ENCODE measurements at regions not wholly inside any gene's neighbourhood (a gene's known extent, or its start where the extent isn't known, plus 50 kb on each side); places are given as distances from the start of the nearest gene placed in this dataset.
A peak's percentile ranks its signal among the peaks of the same experiment; 100 is the strongest.

DNA sequence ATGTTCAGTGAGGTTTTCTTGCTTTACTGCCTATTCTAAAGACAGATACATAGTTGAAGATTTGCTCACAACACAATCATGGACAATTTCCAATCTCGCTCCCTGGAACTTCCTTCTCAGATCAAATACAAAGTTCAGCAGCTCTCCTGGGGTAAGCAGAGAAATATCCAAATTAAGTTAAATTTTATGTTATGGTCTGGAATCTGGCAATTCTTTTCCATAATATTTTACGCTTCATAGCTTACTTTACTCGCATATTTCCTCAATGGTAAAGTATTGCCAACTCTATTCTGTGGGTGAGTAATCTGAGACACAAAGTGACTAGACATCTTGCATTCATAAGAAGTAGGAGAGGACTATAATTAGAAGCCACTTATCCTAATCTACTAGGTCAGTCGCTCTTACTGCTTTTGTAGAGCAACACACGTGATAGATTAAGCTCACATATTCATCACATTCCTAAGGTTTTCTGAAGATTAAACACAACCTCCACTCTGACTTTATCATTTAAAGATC lies 529.4 kb downstream of the CCDC85A start:
- peak; percentile 95 for DNase-seq

DNA sequence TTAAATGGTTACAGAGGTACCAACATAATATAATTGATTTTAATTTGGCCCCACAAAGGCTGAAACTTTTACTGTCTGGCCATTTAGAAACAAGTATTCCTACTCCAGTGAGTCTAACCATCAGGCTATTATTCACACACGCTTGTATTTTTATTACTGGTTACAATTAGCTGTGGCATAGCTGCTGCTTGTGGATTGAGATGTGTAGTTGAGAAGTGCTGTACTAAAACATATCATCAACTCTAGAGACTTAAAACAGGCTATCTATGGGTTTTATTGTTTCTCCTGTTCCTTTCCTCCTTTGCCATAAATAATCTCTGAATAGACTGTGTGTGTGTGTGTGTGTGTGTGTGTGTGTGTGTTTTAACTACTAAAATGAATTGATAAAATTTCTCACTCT lies 530.2 kb downstream of the CCDC85A start:
- DNase-seq = peak; percentile 51

DNA sequence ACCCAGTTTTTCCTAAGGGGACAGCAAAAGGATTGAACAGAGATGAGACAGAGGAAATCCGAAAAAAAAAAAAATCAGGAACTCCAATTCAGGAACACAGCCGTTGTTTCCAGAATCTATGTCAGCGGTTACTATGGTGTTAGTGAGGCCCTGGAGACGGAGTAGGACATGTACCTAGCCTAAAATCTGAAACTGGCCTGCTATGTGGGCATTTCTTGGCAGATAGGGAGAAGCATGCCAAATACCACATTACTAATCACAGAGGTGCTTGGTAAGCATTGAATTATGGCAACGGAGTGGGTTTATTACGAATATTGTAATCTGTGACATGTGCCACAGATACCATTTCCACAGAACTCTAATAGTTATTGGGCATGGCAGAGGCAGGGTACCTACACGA lies 530.6 kb downstream of the CCDC85A start:
- no peak for DNase-seq

DNA sequence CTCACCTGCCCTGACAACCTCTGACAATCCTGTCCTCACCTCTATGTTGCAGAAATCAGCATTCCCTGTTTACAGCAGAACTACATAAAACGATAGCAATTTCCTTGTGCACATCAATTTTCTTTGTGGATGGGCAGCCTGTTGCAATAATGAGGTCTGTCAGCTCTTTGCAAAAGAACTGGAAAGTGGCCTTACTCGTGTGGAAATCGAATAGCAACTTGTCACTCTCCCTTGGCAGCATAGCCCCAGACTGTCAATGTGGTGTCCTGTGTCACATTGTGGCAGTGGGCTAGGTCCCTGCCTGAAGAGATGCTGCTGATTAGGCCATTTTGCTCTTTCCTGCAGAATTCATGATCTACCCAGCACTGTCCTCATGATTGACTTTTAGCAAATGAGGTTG lies 531.9 kb downstream of the CCDC85A start:
- DNase-seq = no peak

DNA sequence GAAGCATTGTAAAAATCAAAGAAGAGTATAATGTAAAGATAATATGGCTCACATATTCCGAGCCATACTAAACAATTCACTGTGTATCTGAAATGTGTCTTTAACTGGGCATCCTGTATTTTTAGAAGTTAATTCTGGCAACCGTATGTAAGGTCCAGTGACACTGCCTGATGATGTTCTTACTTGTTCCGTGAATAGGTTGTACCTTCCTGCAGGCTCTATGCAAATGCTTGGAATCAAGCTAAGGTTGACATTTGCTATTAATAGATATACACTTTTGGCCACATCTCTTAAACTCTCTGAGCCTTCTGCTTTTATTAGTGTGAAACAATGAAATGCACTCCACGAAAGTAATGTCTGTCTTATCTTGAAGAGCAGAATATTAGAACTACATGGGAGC lies 534.6 kb downstream of the CCDC85A start:
- no peak for DNase-seq

DNA sequence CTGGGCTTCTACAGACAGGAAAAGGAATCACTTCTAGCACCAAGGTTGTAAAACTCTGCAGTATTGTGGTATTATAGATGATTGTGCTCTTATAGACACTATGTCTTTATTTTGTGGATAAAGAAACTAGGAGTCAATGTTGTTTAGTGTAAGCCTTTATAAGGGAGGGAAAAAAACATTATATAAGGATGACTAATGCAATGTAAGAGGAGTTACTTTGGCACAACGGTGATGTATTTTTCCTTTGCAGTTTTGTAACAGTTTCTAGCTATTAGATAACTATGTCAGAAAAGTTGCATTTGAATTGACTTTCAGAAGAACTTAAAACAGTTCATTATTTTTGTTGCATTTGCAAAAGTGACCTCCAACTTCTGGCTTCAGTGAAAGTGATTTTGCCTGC lies 545.4 kb downstream of the CCDC85A start:
- peak; percentile 28 for DNase-seq

DNA sequence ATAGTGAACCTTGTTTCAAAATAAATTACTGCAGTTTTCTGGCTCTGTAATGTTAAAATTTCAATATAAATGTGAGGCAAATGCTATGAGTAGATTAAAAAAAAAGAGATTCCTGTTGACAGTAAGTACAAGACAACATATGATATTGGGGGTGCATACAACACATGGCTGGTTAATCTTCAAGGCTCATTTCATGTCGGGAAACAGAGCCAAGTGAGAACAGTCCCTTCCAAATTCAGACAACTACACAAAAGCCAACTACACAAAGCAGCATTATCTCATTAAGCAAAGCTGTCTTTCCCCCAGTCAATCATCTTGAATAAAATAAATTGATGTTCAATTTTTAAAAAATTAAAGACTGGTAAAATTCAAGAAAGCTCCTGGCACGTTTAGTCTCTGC lies 549.2 kb downstream of the CCDC85A start:
- DNase-seq = no peak

DNA sequence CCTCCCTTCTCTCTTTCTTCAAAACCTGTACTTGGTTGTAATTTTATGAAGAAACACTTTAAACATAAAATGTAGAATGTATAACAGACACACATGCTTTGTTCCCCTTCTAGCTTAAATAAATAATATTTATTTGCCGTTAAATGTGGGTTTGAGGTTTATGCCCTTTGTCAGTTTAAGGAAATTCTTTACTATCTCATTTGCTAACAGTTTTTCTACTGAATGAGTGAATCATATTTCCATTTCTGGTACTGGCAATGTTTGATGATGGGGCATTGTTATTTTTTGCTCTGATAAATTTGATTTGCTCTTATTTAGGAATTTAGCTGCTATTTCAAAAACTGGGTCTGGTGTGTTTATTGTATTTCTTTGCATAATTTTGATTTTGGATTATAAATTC lies 555.6 kb downstream of the CCDC85A start:
- DNase-seq = peak; percentile 40

DNA sequence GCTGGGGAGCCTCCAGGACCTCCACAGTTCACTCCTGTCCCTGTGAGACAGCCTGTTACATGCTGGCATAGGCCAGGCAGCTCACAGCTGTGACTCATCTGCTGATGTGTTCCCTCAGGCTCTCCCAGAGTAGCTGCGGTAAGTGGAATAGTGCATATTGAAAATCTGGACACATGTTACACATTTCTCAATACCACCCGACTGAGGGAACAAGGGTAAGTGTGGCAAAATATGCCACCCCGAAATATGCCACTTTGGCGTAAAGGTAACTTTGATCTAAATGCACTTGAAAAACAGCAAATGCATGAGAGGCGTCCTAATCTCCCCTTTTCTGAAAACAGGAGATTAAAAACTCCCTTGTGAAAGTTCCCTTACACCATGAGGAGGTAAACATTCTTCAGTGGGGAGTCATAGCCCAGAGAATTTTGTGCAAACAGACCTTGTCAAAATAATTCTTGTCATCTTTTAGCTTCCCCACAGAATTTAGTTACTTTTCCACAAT lies 557.9 kb downstream of the CCDC85A start:
- peak; percentile 94 for DNase-seq

DNA sequence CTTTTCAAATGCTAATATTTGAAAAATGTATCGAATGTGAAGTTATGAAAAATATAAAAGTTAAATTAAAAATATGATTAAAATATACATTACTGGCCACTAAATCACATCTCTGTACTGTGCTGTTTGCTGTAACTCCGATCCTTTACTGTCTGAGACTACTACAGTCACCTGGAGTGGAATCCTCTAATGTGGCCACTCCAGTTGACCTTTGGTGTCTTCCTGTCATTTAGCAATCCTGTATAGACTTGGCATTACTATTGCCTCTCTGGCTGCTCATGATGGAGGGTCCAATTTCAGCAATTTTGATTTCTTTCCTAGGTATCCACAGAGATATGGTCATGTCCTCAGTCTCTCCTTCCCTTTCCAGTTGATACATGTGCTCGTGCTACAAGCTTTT lies 560.0 kb downstream of the CCDC85A start:
- DNase-seq = no peak

DNA sequence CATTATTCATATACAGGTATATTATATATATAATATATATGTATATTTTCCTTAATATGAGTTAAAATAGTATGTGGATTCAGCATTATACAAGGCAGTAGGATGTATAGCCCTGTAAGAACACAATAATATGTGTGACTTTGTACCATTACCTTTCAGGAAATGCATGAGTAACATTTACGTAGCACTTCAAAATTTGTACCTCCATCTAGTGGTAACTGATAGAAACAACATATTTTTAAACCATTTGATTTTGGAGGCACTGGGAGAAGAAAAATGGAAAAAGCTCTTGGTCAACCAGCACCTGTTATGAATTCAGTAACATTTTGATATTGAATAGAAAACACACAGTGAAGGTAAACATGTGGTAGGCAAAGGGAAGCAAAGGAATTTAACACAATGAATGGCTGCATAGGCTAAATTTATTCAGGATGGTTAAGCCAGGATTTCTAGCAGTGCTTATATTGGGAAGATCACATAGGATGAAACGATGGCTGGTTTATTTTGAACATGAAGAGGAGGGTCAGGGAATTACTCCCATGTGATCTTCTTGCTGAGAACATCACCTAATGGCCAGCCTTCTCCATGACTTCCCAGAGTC lies 565.5 kb downstream of the CCDC85A start:
- DNase-seq = peak; percentile 46

DNA sequence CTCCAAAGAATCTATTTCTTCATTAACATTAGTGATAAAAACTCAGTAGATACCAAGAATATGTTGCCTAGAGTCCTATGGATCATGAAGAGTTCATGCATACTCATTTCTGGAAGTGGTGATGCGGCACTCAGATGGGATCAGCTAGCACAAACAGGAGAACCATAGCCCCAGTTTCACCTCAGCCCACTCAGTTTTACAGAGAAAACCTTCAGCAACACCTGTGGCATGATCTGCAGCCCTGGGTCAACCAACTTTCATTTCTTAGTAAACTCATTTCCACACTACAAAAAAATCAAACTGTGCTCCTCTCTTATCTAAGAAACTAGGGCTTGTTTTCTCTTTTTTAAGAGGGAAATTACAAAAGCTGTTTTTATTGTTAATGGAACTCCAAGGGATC lies 569.4 kb downstream of the CCDC85A start:
- DNase-seq = no peak

DNA sequence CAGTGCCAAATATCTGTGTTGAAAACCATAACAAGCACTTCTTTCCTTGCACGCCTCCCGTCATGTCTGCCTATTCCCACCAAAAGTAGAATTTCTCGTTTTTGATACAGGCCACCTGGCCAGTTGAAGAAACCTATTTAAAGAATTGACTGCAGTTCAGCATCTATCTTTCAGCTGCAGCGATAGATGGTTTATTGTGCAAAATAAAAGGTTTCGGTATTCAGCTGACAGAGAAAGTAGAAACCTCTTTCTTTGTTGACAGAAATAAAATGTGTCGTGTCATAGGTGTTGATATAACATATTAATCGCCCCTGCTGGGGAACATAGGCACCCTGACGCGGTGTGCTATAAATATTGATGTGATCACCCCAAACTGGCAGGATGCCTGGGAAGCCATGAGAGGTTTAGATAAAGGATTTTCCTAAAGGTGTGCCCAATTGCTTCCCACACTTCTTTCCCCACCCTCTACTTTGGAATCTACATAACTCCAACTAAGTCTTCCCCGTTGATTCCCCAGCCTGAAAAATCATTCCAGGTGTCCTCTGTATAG lies 570.4 kb downstream of the CCDC85A start:
- no peak for DNase-seq

DNA sequence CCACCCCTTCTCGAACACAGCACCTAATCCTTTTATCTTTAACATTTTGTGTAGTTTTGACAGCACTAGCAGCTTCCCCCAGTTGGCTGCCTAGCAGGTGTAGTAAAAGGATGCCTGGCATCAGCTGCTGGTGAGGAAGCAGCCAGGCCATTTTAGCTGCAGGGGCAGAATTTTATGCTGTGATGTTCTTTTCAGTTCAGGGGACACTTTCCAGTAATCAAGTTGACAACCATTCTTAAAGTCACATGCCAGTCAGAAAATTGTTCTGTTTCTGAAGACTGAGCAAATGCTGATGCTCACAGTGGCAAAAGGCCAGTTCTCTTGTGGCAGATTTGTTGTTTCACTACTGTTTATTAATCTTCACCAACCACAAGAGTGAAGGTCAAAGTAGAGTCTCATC lies 570.8 kb downstream of the CCDC85A start:
- DNase-seq = no peak

DNA sequence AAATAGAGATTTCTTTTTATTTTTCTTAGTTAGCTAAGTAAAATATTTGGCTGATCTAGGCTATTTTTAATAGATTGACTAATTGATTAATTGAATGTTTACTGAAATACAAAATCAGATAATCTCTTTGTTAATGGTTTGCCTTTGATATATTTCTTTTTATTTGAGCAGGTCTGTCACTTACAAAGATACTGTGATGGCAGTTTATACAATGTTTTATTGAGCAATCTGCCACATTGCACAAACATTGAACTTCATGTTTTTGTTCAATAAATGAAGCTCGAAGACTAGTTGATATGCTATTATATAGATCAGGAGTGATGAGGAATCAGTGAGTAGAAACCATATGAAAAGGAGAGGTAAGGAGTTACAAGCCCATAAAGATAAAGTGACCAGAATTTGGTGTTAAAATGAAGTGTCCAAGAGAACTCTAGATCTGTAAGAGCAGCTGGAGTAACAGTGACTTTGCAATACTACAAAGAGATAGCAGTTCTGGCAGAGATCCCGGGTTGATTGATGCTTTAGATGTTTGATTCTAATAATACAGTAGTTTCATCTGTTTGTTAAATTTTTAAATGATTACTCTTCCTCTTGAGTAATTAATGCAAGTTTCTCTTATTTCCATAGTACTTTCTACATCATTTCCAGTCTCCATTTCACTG lies 574.2 kb downstream of the CCDC85A start:
- no peak for DNase-seq

DNA sequence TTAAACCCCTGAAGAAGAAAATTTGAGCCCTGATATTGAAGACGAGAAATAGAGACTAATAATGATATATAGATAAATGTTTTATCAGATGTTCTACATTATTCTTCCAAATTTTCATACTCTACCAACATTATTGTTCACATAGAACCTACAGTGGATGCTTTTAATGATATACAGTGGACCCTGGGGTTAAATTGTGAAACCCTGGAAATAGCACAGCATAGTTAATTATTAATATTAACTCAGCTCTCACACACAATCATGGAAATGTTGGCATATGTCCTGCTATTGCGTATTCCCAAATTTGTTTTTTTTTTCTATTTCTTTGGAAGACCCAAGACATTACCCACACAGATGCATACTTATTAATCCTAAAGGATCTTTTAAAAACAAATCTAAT lies 579.9 kb downstream of the CCDC85A start:
- DNase-seq = no peak

DNA sequence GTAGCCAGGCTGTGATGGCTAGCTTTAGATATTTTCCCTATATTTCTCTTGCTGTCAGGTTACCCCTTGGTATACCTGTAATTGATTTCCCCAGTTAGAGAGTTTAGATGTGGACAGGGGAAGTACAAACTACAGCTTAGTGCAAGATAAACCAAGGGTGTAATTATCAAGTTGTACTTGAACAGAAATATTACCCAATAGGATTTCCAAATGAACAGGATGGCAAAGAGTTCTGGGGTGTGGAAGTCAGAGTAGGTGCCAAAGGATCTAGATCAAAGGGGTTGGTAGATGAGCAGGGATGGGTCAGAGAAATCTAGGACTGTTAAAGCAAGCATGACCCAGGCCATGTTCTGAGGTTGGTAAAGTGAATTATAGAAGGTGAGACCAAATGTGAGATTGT lies 585.2 kb downstream of the CCDC85A start:
- DNase-seq = no peak

DNA sequence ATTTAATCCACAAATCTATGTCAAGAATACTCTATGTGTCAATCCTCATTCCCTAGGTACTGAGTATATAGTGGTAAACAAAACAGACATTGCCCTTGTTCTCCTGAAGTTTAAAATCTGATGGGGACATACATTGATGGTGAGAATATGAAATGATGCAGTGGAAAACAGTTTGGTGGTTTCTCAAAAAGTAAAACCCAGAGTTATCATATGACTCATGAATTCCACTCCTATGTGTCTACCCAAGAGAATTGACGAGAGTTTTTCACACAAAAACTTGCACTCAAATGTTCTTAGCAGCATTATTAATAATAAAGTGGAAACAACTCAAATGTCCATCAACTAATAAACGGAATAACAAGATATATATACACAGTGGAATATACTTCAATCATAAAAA lies 586.7 kb downstream of the CCDC85A start:
- DNase-seq = peak; percentile 55

DNA sequence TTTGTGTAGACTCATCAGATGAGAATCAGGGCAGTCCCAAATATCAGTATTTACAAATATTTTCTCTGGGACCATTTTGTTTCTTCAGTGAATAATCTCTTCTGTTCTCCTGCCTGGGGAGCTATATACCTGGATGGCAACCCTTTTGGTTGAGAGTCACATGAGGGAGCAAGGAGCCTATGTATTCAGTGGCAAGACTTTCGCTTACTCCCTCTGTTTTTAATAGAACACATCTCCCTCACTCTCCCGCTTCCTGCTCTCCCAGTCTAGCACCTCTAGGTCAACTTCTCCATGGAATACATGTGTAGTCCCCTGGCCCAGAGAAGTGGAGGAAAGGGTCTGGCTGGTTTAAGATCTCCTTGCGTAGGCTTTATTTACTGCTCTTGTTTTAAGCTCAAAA lies 600.3 kb downstream of the CCDC85A start:
- no peak for DNase-seq

DNA sequence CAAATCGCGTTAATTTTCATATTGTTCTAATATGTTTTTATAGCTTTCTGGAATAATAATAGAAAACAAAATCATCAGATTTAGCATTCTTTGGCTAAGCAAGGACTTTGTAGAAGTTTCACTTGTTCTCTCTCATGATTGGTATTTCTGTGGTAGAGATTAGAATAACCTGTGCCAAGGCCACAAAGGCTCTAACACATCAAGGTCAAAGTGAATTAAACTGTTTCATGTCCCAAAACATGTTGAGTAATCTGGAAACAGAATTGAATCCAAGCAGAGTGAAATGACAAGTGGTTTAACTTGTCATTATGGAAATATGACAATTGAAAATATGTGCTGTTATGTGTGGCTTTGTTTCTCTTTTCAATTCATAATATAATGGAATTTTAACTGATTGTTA lies 617.4 kb downstream of the CCDC85A start:
- DNase-seq = no peak

DNA sequence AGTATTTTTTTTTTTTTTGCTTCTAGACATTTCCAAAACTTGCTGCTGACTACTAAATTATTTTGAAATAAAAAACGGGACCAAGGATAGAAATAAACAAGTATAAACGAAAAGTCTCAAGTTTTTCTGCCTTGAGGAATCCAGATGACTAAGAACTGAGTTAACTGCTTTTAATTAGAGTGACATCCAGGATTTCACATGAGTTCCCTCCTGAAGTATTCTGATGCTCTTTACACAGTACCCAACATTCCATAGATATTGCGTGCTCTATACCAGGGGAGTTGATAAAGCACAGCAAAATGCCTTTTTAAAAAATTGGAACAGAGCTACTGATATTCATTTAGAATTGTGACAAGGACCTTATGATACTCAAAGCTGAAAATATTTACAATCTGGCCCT lies 618.0 kb downstream of the CCDC85A start:
- peak; percentile 61 for DNase-seq

DNA sequence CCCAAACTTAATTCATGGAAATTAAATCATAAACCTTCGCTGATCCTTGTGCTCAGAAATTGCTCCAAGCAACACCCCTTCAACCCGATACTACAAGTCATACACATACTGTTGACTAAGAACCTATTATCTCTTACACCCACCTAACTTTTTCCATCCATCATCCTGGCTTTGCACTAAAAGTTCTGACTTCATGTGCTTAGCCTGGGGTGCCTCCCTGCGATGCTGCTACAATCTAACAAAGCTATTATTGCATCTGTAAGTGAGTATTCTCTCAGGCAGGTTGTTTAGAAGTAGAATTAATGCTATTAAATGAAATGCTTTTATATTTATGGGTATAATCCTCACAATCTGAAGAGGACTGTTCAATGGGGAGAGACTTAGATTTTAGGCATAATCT lies 619.8 kb downstream of the CCDC85A start:
- no peak for DNase-seq

DNA sequence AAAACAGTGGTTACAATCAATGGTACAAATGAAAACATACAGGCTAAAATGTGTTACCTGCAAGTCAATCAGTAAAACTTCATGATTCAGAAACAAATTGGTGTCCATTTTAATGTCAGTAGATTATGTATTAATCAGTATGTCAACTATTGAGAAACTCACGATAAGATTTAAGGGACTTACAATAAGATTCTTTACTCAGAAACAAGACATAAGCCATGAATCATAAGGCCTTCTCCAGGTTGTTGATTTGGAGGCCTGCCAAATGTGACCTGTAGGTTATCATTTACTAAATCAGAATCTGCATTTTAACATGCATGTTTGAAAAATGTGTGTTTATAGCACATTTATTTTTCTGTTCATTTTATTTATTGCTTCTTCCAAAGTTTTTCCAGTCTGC lies 623.1 kb downstream of the CCDC85A start:
- no peak for DNase-seq

DNA sequence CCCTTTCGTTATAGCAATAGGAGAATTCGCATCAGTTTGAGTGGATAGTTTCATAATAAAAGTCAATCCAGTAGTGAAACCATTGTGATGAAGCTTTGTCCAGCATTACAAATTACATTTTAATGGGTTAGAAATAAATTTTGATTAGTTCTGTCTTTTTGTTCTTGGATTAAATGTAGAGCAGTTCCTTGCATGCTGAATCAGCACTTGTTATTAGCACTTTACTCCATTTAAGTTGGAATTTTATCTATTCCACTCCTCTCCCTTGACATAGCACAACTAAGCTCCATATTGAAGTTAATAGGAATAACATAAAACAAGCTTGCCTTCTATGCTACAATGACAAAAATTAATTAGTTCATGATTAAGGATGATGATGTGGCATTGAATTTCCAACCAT lies 624.1 kb downstream of the CCDC85A start:
- no peak for DNase-seq

DNA sequence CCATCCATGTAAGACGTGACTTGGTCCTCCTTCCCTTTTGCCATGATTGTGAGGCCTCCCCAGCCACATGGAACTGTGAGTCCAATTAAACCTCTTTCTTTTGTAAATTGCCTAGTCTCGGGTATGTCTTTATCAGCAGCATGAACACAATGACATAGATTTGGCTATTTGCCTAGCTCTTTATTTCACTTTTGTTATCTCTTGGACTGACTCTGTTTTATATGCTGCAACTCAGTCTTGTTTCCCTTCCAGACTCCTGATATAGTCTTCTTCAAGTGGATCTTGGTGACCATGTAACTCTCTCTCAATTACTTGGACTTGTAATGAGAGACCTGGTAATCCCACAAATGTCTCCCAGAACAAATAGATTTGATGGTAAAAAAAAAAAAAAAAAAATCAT lies 627.6 kb downstream of the CCDC85A start:
- no peak for DNase-seq
